Adrenal gland (tissue), 9 donors: ENCODE measurements at regions not wholly inside any gene's neighbourhood (a gene's known extent, or its start where the extent isn't known, plus 50 kb on each side); places are given as distances from the start of the nearest gene placed in this dataset.
A peak's percentile ranks its signal among the peaks of the same experiment; 100 is the strongest.

ENCODE experiments used
- DNase-seq, 7 donors: peaks; one replicate each; pipeline ENCODE4 v3.0.0-alpha.2; 2019 to 2020
- H3K27ac ChIP-seq, 5 donors: fragments of 200-600 bp; sonication (generic) in 4 of 5; 1 replicate in 3 of 5; 2 replicates in 2 of 5; pipeline versions ENCODE4 v1.5.1 to v1.8.0; 2016 to 2020; ENCODE audit warnings: mild to moderate bottlenecking in 1 of 5
- H3K27me3 ChIP-seq: fragments of 200-600 bp; 2 replicates; pipeline ENCODE4 v1.8.0; 2021
- H3K36me3 ChIP-seq, 2 donors: fragments of 200-600 bp; replicated peaks in 1 of 2; 1 replicate in 1 of 2; 2 replicates in 1 of 2; pipeline versions ENCODE4 v1.5.1 to v1.8.0; 2018 to 2022
- H3K4me1 ChIP-seq, 2 donors: fragments of 200-600 bp; replicated peaks in 1 of 2; 1 replicate in 1 of 2; 2 replicates in 1 of 2; pipeline versions ENCODE4 v1.5.1 to v1.8.0; 2018 to 2021
- H3K4me3 ChIP-seq, 4 donors: fragments of 200-600 bp; sonication (generic) in 3 of 4; one replicate each; pipeline ENCODE4 v1.5.1; 2016 to 2018
- H3K9me3 ChIP-seq, 3 donors: fragments of 200-600 bp; sonication (generic) in 1 of 3; replicated peaks in 1 of 3; 1 replicate in 2 of 3; 2 replicates in 1 of 3; pipeline versions ENCODE4 v1.5.1 to v1.8.0; 2016 to 2021
- CTCF ChIP-seq, 6 experiments: fragments of 450-650 bp in 4 of 6; fragments of 200-600 bp in 2 of 6; sonication (generic) in 1 of 6; IDR thresholded peaks; 1 replicate in 5 of 6; 2 replicates in 1 of 6; pipeline versions ENCODE4 v1.5.1 to v1.8.0; 2016 to 2021; ENCODE audit warnings: antibody characterized with exemption in 6 of 6, mild to moderate bottlenecking in 2 of 6, moderate library complexity in 1 of 6
- POLR2A ChIP-seq, 2 donors: fragments of 450-650 bp; IDR thresholded peaks; one replicate each; pipeline ENCODE4 v1.6.1; 2017; ENCODE audit warnings: antibody characterized with exemption in 2 of 2, mild to moderate bottlenecking in 2 of 2, moderate library complexity in 1 of 2
- WGBS, 4 donors: extraction: QIAGEN DNeasy Blood & Tissue Kit in 2 of 4; methylation state at CpG; one replicate each; pipeline versions ENCODE4 v1.1.5 to v1.1.7; 2013 to 2017; 5-methylcytosine and 5-hydroxymethylcytosine counted together
- intact Hi-C, 2 donors: fragments of 100-400 bp; cut with DNase I; formaldehyde crosslinking; loops; one replicate each; pipeline versions ENCODE4 v1.14.1 to v1.15.0; 2022 to 2023
- donor health status: healthy with polysubstance abuse.
- donor health status: Bipolar disorder and iron deficiency.
- donor health status: DM: yes; HTN: yes; CAD: no.
- donor health status: DM: no; HTN: no; CAD: no.
- donor health status: DM: no; HTN: no; CAD: no.

- H3K36me3 ChIP-seq, result no peaks in the 10 kb centered on the region
- WGBS, 4 donors, result 44 to 56% (median 49%) methylated on average over 17 of the region's 17 CpGs
- DNase-seq, result peak; percentile 81 to 95 (median 90)
- no peaks in the 10 kb centered on the region for H3K9me3 ChIP-seq
- no peaks in the 10 kb centered on the region for H3K27me3 ChIP-seq
- H3K4me1 ChIP-seq, result peaks cover 13 to 35% of the 10 kb centered on the region in 2 donors
- H3K4me3 ChIP-seq, result peak overlapping the region in 1 of 4 donors; percentile 9
- H3K27ac ChIP-seq, result peak overlapping the region; percentile 54 to 90 (median 82)
- TF ChIP-seq CTCF (IDR thresholded peaks at IDR 0.05), result no peak
- peak; percentile 15 to 82 for TF ChIP-seq POLR2A (IDR thresholded peaks at IDR 0.05)
- intact Hi-C loops, result no loop called here
These were observed 179.1 kb downstream of the ZFP36L2 start for GRCh38 chr2:43047187-43047780.

- Histone ChIP-seq H3K27ac (peak overlapping the region in 4 of 5 donors; percentile 27 to 90 (median 79)), H3K4me1 (peaks cover 22 to 32% of the 10 kb centered on the region in 2 donors), H3K4me3 (no peak overlapping the region), H3K36me3 (no peaks in the 10 kb centered on the region), H3K9me3 (no peaks in the 10 kb centered on the region), H3K27me3 (no peaks in the 10 kb centered on the region)
- no peak for TF ChIP-seq CTCF (IDR thresholded peaks at IDR 0.05)
- no peak for TF ChIP-seq POLR2A (IDR thresholded peaks at IDR 0.05)
- no peak for DNase-seq
- 57 to 86% (median 75%) methylated on average over 3 of the region's 3 CpGs for WGBS, 4 donors
- intact Hi-C loops, result no loop called here
These were observed 180.5 kb downstream of the ZFP36L2 start for GRCh38 chr2:43045866-43046265.

DNA sequence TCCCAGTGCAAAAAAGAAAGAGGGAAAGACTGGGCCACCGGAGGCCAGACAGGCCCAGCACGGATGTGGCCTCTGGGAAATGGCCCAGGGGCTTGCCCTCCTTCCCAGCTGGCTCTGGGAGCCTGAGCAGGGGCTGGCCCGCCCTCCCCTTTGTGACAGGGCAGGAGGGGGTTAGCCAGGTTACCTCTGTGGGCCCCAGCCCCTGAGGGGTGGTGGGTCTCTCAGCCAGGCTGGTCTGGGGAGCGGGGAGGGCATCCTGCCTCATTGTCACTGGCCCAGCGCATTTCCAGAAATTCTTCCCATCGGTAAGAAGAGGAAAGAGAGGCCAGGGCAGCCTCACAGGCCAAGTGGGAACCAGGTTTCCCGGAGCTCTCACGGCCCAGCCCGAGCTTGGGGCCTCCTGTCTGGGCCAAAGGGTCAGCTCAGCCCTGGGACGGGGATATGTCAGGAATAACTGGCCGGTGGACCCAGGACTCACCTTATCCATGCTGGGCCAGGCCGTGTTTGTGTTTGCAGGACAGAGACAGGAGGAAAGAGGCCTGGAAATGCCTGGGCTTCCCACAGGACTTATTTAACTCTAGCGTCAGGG, 182.2 kb downstream of the ZFP36L2 start:
- Histone ChIP-seq H3K36me3 (no peaks in the 10 kb centered on the region), H3K27ac (peak overlapping the region in 1 of 5 donors; percentile 27), H3K4me1 (peaks cover 22 to 27% of the 10 kb centered on the region in 2 donors), H3K9me3 (no peaks in the 10 kb centered on the region), H3K27me3 (no peaks in the 10 kb centered on the region), H3K4me3 (no peak overlapping the region)
- no peak for TF ChIP-seq POLR2A (IDR thresholded peaks at IDR 0.05)
- no peak for TF ChIP-seq CTCF (IDR thresholded peaks at IDR 0.05)
- 85 to 96% (median 90%) methylated on average over 2 to 13 of the region's 13 CpGs for WGBS, 4 donors
- peak in 1 of 7 donors; percentile 23 for DNase-seq
- intact Hi-C loops, result no loop called here

DNA sequence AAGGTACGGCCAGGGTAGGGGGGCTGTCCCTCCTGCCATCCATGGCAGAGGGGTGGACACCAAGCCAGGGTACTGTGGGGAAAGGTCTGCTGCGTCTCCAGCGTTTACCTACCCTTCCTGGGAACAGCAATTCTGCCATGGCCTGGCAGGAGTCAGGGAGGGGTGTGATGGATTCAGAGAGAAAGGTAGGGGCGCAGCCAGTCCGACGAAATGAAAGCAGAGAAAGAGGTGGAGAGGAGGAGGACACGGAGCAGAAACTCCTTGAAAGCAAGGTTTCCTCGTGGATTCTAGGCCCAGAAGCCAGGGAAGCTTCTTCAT, 182.9 kb downstream of the ZFP36L2 start:
- Histone ChIP-seq H3K36me3 (no peaks in the 10 kb centered on the region), H3K27ac (peak overlapping the region in 1 of 5 donors; percentile 40), H3K4me3 (no peak overlapping the region), H3K4me1 (peaks cover 22 to 30% of the 10 kb centered on the region in 2 donors), H3K27me3 (no peaks in the 10 kb centered on the region), H3K9me3 (no peaks in the 10 kb centered on the region)
- peak in 1 of 7 donors; percentile 8 for DNase-seq
- WGBS, 4 donors, result 77 to 91% (median 88%) methylated on average over 7 to 8 of the region's 8 CpGs
- TF ChIP-seq POLR2A (IDR thresholded peaks at IDR 0.05) (no peak), CTCF (IDR thresholded peaks at IDR 0.05) (no peak)
- intact Hi-C loops, result no loop called here
